Breast epithelium (tissue), 4 donors: ENCODE measurements at regions not wholly inside any gene's neighbourhood (a gene's known extent, or its start where the extent isn't known, plus 50 kb on each side); places are given as distances from the start of the nearest gene placed in this dataset.

Source experiments
- DNase-seq, 2 donors: peaks; one replicate each; pipeline ENCODE4 v3.0.0-alpha.2; 2019; ENCODE audit warnings: low spot score in 2 of 2
- H3K27ac ChIP-seq, 2 donors: fragments of 200-600 bp; sonication (generic) in 1 of 2; one replicate each; pipeline ENCODE4 v1.5.1; 2016 to 2019; ENCODE audit warnings: mild to moderate bottlenecking in 1 of 2
- H3K27me3 ChIP-seq, 2 donors: fragments of 200-600 bp; sonication (generic) in 1 of 2; one replicate each; pipeline versions ENCODE4 v1.5.1 to v1.6.0; 2017 to 2019; ENCODE audit warnings: control low read depth in 1 of 2, mild to moderate bottlenecking in 1 of 2
- H3K36me3 ChIP-seq: fragments of 200-600 bp; one replicate; pipeline ENCODE4 v1.5.1; 2019
- H3K4me1 ChIP-seq, 2 donors: fragments of 200-600 bp; sonication (generic); one replicate each; pipeline ENCODE4 v1.5.1; 2016 to 2019; ENCODE audit warnings: control low read depth in 1 of 2
- H3K4me3 ChIP-seq, 3 donors: fragments of 200-600 bp; sonication (generic); 1 replicate in 2 of 3; 2 replicates in 1 of 3; pipeline ENCODE4 v1.5.1; 2016 to 2019; ENCODE audit warnings: mild to moderate bottlenecking in 3 of 3, moderate library complexity in 2 of 3
- H3K9me3 ChIP-seq, 2 donors: fragments of 200-600 bp; sonication (generic) in 1 of 2; one replicate each; pipeline ENCODE4 v1.5.1; 2016 to 2019; ENCODE audit warnings: control low read depth in 1 of 2
- CTCF ChIP-seq, 3 donors: fragments of 450-650 bp; IDR thresholded peaks; one replicate each; pipeline ENCODE4 v1.5.1; 2016 to 2017; ENCODE audit warnings: antibody characterized with exemption in 3 of 3, mild to moderate bottlenecking in 3 of 3, moderate library complexity in 3 of 3
- POLR2A ChIP-seq: fragments of 450-650 bp; IDR thresholded peaks from one replicate; pipeline ENCODE4 v1.6.1; 2016; ENCODE audit warnings: antibody characterized with exemption, mild to moderate bottlenecking, moderate library complexity
- POLR2AphosphoS5 ChIP-seq, 3 donors: sonication (generic); formaldehyde crosslinking; IDR thresholded peaks; one replicate each; pipeline ENCODE4 v1.6.1; 2017; ENCODE audit warnings: antibody characterized with exemption in 3 of 3
- intact Hi-C: fragments of 100-400 bp; cut with DNase I; formaldehyde crosslinking; loops from one replicate; pipeline ENCODE4 v1.15.1; 2023; ENCODE audit warnings: low total_unique reads

- TF ChIP-seq POLR2AphosphoS5 (IDR thresholded peaks at IDR 0.05), result no peak
- no peak for TF ChIP-seq CTCF (IDR thresholded peaks at IDR 0.05)
- TF ChIP-seq POLR2A, result no peak
- Histone ChIP-seq H3K9me3 (no peaks in the 10 kb centered on the region), H3K4me3 (no peak overlapping the region), H3K4me1 (no peaks in the 10 kb centered on the region), H3K36me3 (no peaks in the 10 kb centered on the region), H3K27me3 (no peaks in the 10 kb centered on the region), H3K27ac (no peak overlapping the region)
- DNase-seq, result no peak
- intact Hi-C loops, result no loop called here
Measured at GRCh38 chr10:8301831-8302230, 247.3 kb downstream of the GATA3 start.

GRCh38 chr10:8302565-8302964 lies 248.1 kb downstream of the GATA3 start:
- intact Hi-C loops, result no loop called here
- Histone ChIP-seq H3K4me3 (no peak overlapping the region), H3K27ac (no peak overlapping the region), H3K4me1 (no peaks in the 10 kb centered on the region), H3K9me3 (no peaks in the 10 kb centered on the region), H3K27me3 (no peaks in the 10 kb centered on the region), H3K36me3 (no peaks in the 10 kb centered on the region)
- TF ChIP-seq POLR2AphosphoS5 (IDR thresholded peaks at IDR 0.05), result no peak
- TF ChIP-seq CTCF (IDR thresholded peaks at IDR 0.05), result no peak
- TF ChIP-seq POLR2A, result no peak
- DNase-seq, result no peak

GRCh38 chr10:8304861-8305260 lies 250.4 kb downstream of the GATA3 start:
- intact Hi-C loops, result no loop called here
- no peak for TF ChIP-seq POLR2A
- no peak for TF ChIP-seq CTCF (IDR thresholded peaks at IDR 0.05)
- no peak for TF ChIP-seq POLR2AphosphoS5 (IDR thresholded peaks at IDR 0.05)
- no peaks in the 10 kb centered on the region for H3K9me3 ChIP-seq
- H3K4me1 ChIP-seq, result no peaks in the 10 kb centered on the region
- no peak overlapping the region for H3K4me3 ChIP-seq
- DNase-seq, result no peak
- no peak overlapping the region for H3K27ac ChIP-seq
- H3K36me3 ChIP-seq, result no peaks in the 10 kb centered on the region
- H3K27me3 ChIP-seq, result no peaks in the 10 kb centered on the region

DNA sequence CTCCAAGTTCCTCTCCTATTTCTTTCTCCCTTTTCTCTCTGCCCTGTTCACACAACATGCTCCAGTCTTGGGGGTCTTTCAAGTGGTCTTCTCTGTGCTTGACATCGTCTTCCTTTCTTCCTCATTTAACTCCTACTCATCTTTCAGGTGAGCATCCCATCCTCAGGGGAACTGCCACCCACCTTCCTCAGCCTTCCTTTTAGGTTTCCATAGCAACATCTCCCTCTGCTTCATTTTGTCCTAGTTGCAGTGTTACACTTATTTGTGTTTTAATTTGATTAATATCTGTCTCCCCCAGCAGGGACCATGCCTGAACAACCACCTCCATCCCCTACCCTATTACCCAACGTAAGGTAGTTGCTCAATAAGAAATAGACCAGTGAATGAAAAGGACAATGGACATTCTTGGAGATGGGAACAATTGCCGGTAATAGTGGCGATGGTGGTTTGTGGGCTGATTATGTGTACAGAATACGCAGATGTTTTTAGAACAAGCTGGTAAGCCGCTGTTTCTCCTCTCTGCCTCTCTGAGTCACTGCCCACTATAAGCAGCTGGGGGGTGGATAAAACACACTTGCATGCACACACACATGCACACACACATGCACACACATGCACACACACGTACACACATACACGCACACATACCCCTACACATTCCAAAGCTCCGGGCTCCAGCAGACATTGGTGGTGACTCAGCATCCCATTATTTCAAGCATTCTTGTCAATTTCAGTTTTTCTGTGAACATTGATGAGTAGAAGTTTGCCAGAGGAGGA lies 251.6 kb downstream of the GATA3 start:
- DNase-seq, result no peak
- intact Hi-C loops, result no loop called here

GRCh38 chr10:8306685-8307364 lies 252.3 kb downstream of the GATA3 start:
- Histone ChIP-seq H3K4me1 (no peaks in the 10 kb centered on the region), H3K9me3 (no peaks in the 10 kb centered on the region), H3K4me3 (no peak overlapping the region), H3K27ac (no peak overlapping the region), H3K36me3 (no peaks in the 10 kb centered on the region), H3K27me3 (no peaks in the 10 kb centered on the region)
- TF ChIP-seq POLR2AphosphoS5 (IDR thresholded peaks at IDR 0.05) (no peak), CTCF (IDR thresholded peaks at IDR 0.05) (no peak), POLR2A (no peak)
- intact Hi-C loops, result no loop called here
- no peak for DNase-seq

More for the DNA sequence above, 251.6 kb downstream of the GATA3 start:
- TF ChIP-seq POLR2AphosphoS5 (IDR thresholded peaks at IDR 0.05), result no peak
- H3K36me3 ChIP-seq, result no peaks in the 10 kb centered on the region
- H3K4me3 ChIP-seq, result no peak overlapping the region
- H3K9me3 ChIP-seq, result no peaks in the 10 kb centered on the region
- H3K27ac ChIP-seq, result no peak overlapping the region
- no peaks in the 10 kb centered on the region for H3K4me1 ChIP-seq
- H3K27me3 ChIP-seq, result no peaks in the 10 kb centered on the region
